HCT116 (cell line): ENCODE measurements at regions not wholly inside any gene's neighbourhood (a gene's known extent, or its start where the extent isn't known, plus 50 kb on each side); places are given as distances from the start of the nearest gene placed in this dataset.

Source experiments
- ATAC-seq: fragments of 200-7000 bp; cut with Tn5 transposase; 2 replicates; pipeline ENCODE4 v1.9.1; 2020; ENCODE audit warnings: mild to moderate bottlenecking, moderate library complexity
- BruUV-seq: library from RNA; stranded (reverse); fragments of 400-500 nt; replicated peaks from 2 replicates; lab custom pipeline; 2021; lab: Mats Ljungman, UMichigan
- CTCF ChIA-PET: fragments of 300-600 bp; sonication (Branson Sonifier 250); formaldehyde crosslinking; loops from one replicate; lab custom pipeline; 2021; ENCODE audit warnings: antibody characterized with exemption; lab: Charles Lee
- POLR2A ChIA-PET: fragments of 300-600, 350-600 bp; sonication (Branson Sonifier 250); formaldehyde crosslinking; loops from one replicate; lab custom pipeline; 2021; ENCODE audit warnings: antibody characterized with exemption; lab: Charles Lee
- RAD21 ChIA-PET, 2 experiments: fragments of 300-600 bp; sonication (Branson Sonifier 250); formaldehyde crosslinking; loops; one replicate each; lab custom pipeline; 2023; ENCODE audit warnings: low total read pairs in 2 of 2; ENCODE audit not compliant: uncharacterized antibody in 2 of 2, unreplicated experiment in 2 of 2, low non-redundant PET in 1 of 2; lab: Charles Lee
- DNase-seq: peaks from one replicate; pipeline ENCODE4 v3.0.0-alpha.2; 2010; ENCODE audit warnings: low read depth, low spot score
- H2AFZ ChIP-seq: fragments of 200-600 bp; shearing (Covaris generic), sonication (generic); 2 replicates; pipeline ENCODE4 v1.6.1; 2017; ENCODE audit warnings: low read depth, mixed run types, mixed read lengths, antibody characterized with exemption, low read length; ENCODE audit not compliant: poor library complexity, severe bottlenecking
- H3K27ac ChIP-seq: 2 replicates; pipeline ENCODE4 v1.5.1; 2012; ENCODE audit warnings: low read depth, low read length
- H3K27me3 ChIP-seq: fragments of 200-600 bp; sonication (generic); 2 replicates; pipeline ENCODE4 v1.6.1; 2016; ENCODE audit warnings: mixed run types, low read length, mixed read lengths; ENCODE audit not compliant: insufficient read depth
- H3K36me3 ChIP-seq, 2 experiments: fragments of 200-500 bp in 1 of 2; fragments of 200-600 bp in 1 of 2; sonication (Bioruptor generic) in 1 of 2; sonication (generic) in 1 of 2; 2 replicates each; pipeline versions ENCODE4 v1.5.1 to v1.6.1; 2014 to 2016; ENCODE audit warnings: low read length in 2 of 2, inconsistent platforms in 1 of 2, mixed read lengths in 1 of 2, mixed run types in 1 of 2; ENCODE audit not compliant: insufficient read depth in 2 of 2, control insufficient read depth in 1 of 2
- H3K4me1 ChIP-seq, 2 experiments: fragments of 200-600 bp in 1 of 2; sonication (generic) in 1 of 2; 2 replicates each; pipeline versions ENCODE4 v1.5.1 to v1.6.1; 2012 to 2017; ENCODE audit warnings: low read length in 2 of 2, inconsistent platforms in 1 of 2, mild to moderate bottlenecking in 1 of 2, mixed read lengths in 1 of 2, mixed run types in 1 of 2, moderate library complexity in 1 of 2; ENCODE audit not compliant: insufficient read depth in 2 of 2, control insufficient read depth in 1 of 2
- H3K4me2 ChIP-seq: fragments of 200-600 bp; sonication (generic); 2 replicates; pipeline ENCODE4 v1.6.1; 2017; ENCODE audit warnings: mixed run types, low read length, mixed read lengths
- H3K4me3 ChIP-seq, 2 experiments: fragments of 200-600 bp in 1 of 2; sonication (generic) in 1 of 2; replicated peaks in 1 of 2; 2 replicates each; pipeline ENCODE4 v1.5.1; 2011 to 2016; ENCODE audit warnings: low read length in 2 of 2, control low read depth in 1 of 2, low read depth in 1 of 2, mild to moderate bottlenecking in 1 of 2, mixed read lengths in 1 of 2, mixed run types in 1 of 2
- H3K79me2 ChIP-seq: fragments of 200-600 bp; sonication (generic); 2 replicates; pipeline ENCODE4 v1.6.1; 2017; ENCODE audit warnings: mild to moderate bottlenecking, mixed run types, low read length, moderate library complexity, mixed read lengths; ENCODE audit not compliant: insufficient read depth
- H3K9ac ChIP-seq: fragments of 200-600 bp; sonication (generic); 2 replicates; pipeline ENCODE4 v1.6.1; 2016; ENCODE audit warnings: low read length, mixed read lengths
- H3K9me2 ChIP-seq: fragments of 200-600 bp; sonication (generic), shearing (Covaris generic); 2 replicates; pipeline ENCODE4 v1.6.1; 2017; ENCODE audit warnings: mixed run types, mild to moderate bottlenecking, moderate library complexity; ENCODE audit not compliant: insufficient read depth
- H3K9me3 ChIP-seq, 2 experiments: fragments of 200-500 bp in 1 of 2; fragments of 200-600 bp in 1 of 2; sonication (Bioruptor generic) in 1 of 2; sonication (generic) in 1 of 2; 2 replicates each; pipeline ENCODE4 v1.6.1; 2014 to 2017; ENCODE audit warnings: low read length in 2 of 2, mixed read lengths in 2 of 2, inconsistent platforms in 1 of 2, low read depth in 1 of 2, mild to moderate bottlenecking in 1 of 2, mixed run types in 1 of 2, moderate library complexity in 1 of 2; ENCODE audit not compliant: control insufficient read depth in 1 of 2, insufficient read depth in 1 of 2
- H4K20me1 ChIP-seq: fragments of 200-600 bp; sonication (generic), shearing (Covaris generic); 2 replicates; pipeline ENCODE4 v1.6.1; 2017; ENCODE audit warnings: mixed run types, mild to moderate bottlenecking, moderate library complexity; ENCODE audit not compliant: insufficient read depth
- CBX3 ChIP-seq: IDR thresholded peaks from 2 replicates; pipeline ENCODE4 v1.6.1; 2012; ENCODE audit warnings: low read depth
- CEBPB ChIP-seq: IDR thresholded peaks from 2 replicates; pipeline ENCODE4 v1.6.1; 2012; ENCODE audit warnings: low read depth
- EGR1 ChIP-seq: IDR thresholded peaks from 2 replicates; pipeline ENCODE4 v1.6.1; 2012; ENCODE audit warnings: low read depth
- ELF1 ChIP-seq: IDR thresholded peaks from 2 replicates; pipeline ENCODE4 v1.6.1; 2012; ENCODE audit warnings: low read depth, borderline replicate concordance
- EZH2 ChIP-seq: fragments of 200-600 bp; sonication (generic); IDR thresholded peaks from 2 replicates; pipeline ENCODE4 v1.6.1; 2017; ENCODE audit warnings: antibody characterized with exemption, mixed run types
- RAD21 ChIP-seq: IDR thresholded peaks from 2 replicates; pipeline ENCODE4 v1.6.1; 2012; ENCODE audit warnings: low read depth, mild to moderate bottlenecking
- SIN3A ChIP-seq: IDR thresholded peaks from 2 replicates; pipeline ENCODE4 v1.6.1; 2012; ENCODE audit warnings: low read depth
- SP1 ChIP-seq: IDR thresholded peaks from 2 replicates; pipeline ENCODE4 v1.6.1; 2012; ENCODE audit warnings: low read depth
- ZNF274 ChIP-seq: fragments of 200-500 bp; sonication (Bioruptor generic); IDR thresholded peaks from 2 replicates; pipeline ENCODE4 v1.6.1; 2014; ENCODE audit warnings: mild to moderate bottlenecking, low read depth, low read length, inconsistent platforms
- intact Hi-C: fragments of 100-400 bp; cut with micrococcal nuclease; formaldehyde crosslinking; loops from 2 replicates; pipeline ENCODE4 v1.10.0; 2022
- TF ChIP-seq, protein P1 (sequence below), 3 experiments: fragments of 200-600 bp in 1 of 3; sonication (generic) in 1 of 3; IDR thresholded peaks in 2 of 3; conservative IDR thresholded peaks in 1 of 3; 2 replicates each; pipeline ENCODE4 v1.5.1; 2012 to 2017; ENCODE audit warnings: low read depth in 2 of 3, low read length in 2 of 3, antibody characterized with exemption in 1 of 3, borderline replicate concordance in 1 of 3, control low read depth in 1 of 3, mild to moderate bottlenecking in 1 of 3, mixed read lengths in 1 of 3, mixed run types in 1 of 3, moderate library complexity in 1 of 3; ENCODE audit not compliant: insufficient read depth in 1 of 3
- TF ChIP-seq, protein P2 (sequence below): IDR thresholded peaks from 2 replicates; pipeline ENCODE4 v1.6.1; 2012; ENCODE audit warnings: low read depth
- TF ChIP-seq, protein P3 (sequence below): IDR thresholded peaks from 2 replicates; pipeline ENCODE4 v1.6.1; 2012

DNA sequence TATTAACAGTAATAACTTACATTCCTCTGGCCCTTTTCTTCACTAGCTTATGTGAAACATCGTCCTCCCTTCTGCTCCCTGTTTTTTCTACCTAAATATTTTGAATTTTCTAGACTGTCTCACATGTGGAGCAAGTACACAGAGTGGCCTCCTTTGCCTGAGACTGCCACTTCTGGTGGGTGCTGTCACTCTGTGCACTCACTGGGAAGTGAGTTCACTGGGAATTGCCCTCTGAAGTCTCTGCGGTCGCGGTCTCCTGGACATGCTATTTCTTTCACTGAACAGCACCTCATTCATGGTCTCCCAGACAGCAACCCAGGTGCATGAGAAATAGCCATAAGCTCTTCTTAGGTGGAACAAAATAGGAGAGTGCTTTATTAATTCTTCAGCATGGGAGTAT, 1179.7 kb upstream of the ADGRL3 start:
- no peak overlapping the region for H2AFZ ChIP-seq
- H3K36me3 ChIP-seq, result no peaks in the 10 kb centered on the region
- no peaks in the 10 kb centered on the region for H3K27me3 ChIP-seq
- no TSS peak for BruUV-seq
- H3K27ac ChIP-seq, result no peak overlapping the region
- H3K9me3 ChIP-seq, result peaks cover 3 to 13% of the 10 kb centered on the region in 2 experiments; a peak in 2 of 4 replicates
- RAD21 ChIA-PET, result no interaction called here
- H4K20me1 ChIP-seq, result no peaks in the 10 kb centered on the region
- DNase-seq (no peak), ATAC-seq (no peak)
- no peaks in the 10 kb centered on the region for H3K9me2 ChIP-seq
- no peaks in the 10 kb centered on the region for H3K79me2 ChIP-seq
- CTCF ChIA-PET, result no interaction called here
- intact Hi-C loops, result no loop called here
- H3K9ac ChIP-seq, result no peak overlapping the region
- no peak overlapping the region for H3K4me3 ChIP-seq
- POLR2A ChIA-PET, result no interaction called here
- TF ChIP-seq ZNF274 (no peak), EGR1 (no peak)
- TF ChIP-seq, protein P1, sequence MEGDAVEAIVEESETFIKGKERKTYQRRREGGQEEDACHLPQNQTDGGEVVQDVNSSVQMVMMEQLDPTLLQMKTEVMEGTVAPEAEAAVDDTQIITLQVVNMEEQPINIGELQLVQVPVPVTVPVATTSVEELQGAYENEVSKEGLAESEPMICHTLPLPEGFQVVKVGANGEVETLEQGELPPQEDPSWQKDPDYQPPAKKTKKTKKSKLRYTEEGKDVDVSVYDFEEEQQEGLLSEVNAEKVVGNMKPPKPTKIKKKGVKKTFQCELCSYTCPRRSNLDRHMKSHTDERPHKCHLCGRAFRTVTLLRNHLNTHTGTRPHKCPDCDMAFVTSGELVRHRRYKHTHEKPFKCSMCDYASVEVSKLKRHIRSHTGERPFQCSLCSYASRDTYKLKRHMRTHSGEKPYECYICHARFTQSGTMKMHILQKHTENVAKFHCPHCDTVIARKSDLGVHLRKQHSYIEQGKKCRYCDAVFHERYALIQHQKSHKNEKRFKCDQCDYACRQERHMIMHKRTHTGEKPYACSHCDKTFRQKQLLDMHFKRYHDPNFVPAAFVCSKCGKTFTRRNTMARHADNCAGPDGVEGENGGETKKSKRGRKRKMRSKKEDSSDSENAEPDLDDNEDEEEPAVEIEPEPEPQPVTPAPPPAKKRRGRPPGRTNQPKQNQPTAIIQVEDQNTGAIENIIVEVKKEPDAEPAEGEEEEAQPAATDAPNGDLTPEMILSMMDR (IDR thresholded peaks at IDR 0.05 in 2 of 3, conservative IDR thresholded peaks at IDR 0.05 in 1 of 3; ENCODE audit: borderline replicate concordance in 1 of 3, insufficient read depth in 1 of 3, low read depth in 2 of 3, low read length in 2 of 3), result no peak
- H3K4me2 ChIP-seq, result no peak overlapping the region
- no peaks in the 10 kb centered on the region for H3K4me1 ChIP-seq

DNA sequence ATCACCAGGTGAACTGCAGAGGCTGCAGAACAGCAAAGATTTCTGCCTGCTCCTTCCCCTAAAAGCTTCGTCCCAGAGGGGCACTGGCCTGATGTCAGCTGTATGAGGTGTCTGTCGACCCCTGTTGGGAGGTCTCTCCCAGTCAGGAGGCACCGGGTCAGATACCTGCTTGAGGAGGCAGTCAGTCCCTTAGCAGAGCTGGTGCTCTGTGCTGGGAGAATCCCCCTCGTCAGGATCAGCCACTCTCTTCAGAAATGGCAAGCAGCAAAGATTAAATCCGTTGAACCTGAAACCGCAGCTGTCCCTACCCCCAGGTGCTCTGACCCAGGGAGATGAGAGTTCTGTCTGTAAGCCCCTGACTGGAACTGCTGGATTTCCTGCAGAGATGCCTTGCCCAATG, 1166.3 kb upstream of the ADGRL3 start:
- Histone ChIP-seq H3K36me3 (no peaks in the 10 kb centered on the region), H3K4me2 (no peak overlapping the region), H3K27me3 (no peaks in the 10 kb centered on the region), H3K79me2 (no peaks in the 10 kb centered on the region), H3K9me3 (peaks cover 10 to 15% of the 10 kb centered on the region in 2 experiments; a peak in 2 of 4 replicates), H3K4me1 (no peaks in the 10 kb centered on the region), H3K9me2 (no peaks in the 10 kb centered on the region), H2AFZ (no peak overlapping the region), H3K9ac (no peak overlapping the region), H3K4me3 (no peak overlapping the region), H4K20me1 (no peaks in the 10 kb centered on the region), H3K27ac (no peak overlapping the region)
- no TSS peak for BruUV-seq
- intact Hi-C loops, result no loop called here
- no peak for TF ChIP-seq CBX3
- TF ChIP-seq, protein P2, sequence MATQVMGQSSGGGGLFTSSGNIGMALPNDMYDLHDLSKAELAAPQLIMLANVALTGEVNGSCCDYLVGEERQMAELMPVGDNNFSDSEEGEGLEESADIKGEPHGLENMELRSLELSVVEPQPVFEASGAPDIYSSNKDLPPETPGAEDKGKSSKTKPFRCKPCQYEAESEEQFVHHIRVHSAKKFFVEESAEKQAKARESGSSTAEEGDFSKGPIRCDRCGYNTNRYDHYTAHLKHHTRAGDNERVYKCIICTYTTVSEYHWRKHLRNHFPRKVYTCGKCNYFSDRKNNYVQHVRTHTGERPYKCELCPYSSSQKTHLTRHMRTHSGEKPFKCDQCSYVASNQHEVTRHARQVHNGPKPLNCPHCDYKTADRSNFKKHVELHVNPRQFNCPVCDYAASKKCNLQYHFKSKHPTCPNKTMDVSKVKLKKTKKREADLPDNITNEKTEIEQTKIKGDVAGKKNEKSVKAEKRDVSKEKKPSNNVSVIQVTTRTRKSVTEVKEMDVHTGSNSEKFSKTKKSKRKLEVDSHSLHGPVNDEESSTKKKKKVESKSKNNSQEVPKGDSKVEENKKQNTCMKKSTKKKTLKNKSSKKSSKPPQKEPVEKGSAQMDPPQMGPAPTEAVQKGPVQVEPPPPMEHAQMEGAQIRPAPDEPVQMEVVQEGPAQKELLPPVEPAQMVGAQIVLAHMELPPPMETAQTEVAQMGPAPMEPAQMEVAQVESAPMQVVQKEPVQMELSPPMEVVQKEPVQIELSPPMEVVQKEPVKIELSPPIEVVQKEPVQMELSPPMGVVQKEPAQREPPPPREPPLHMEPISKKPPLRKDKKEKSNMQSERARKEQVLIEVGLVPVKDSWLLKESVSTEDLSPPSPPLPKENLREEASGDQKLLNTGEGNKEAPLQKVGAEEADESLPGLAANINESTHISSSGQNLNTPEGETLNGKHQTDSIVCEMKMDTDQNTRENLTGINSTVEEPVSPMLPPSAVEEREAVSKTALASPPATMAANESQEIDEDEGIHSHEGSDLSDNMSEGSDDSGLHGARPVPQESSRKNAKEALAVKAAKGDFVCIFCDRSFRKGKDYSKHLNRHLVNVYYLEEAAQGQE, result no peak
- TF ChIP-seq CEBPB, result no peak
- TF ChIP-seq, protein P3, sequence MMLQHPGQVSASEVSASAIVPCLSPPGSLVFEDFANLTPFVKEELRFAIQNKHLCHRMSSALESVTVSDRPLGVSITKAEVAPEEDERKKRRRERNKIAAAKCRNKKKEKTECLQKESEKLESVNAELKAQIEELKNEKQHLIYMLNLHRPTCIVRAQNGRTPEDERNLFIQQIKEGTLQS, result no peak
- TF ChIP-seq EZH2, result no peak
- TF ChIP-seq, protein P1 (IDR thresholded peaks at IDR 0.05 in 2 of 3, conservative IDR thresholded peaks at IDR 0.05 in 1 of 3; ENCODE audit: borderline replicate concordance in 1 of 3, insufficient read depth in 1 of 3, low read depth in 2 of 3, low read length in 2 of 3), result no peak
- no peak for TF ChIP-seq SP1
- no peak for TF ChIP-seq SIN3A
- TF ChIP-seq RAD21, result no peak
- TF ChIP-seq ELF1, result no peak
- TF ChIP-seq EGR1, result no peak
- ATAC-seq (no peak), DNase-seq (no peak)
- ChIA-PET RAD21 (no interaction called here), CTCF (no interaction called here), POLR2A (no interaction called here)
